ENCODE measurements at regions not wholly inside any gene's neighbourhood (a gene's known extent, or its start where the extent isn't known, plus 50 kb on each side); places are given as distances from the start of the nearest gene placed in this dataset.
"Not testable (repeated sequence)": the region's sequence is repeated elsewhere in the genome, so short reads cannot be mapped to it uniquely, and the experiment has no call there.

DNA sequence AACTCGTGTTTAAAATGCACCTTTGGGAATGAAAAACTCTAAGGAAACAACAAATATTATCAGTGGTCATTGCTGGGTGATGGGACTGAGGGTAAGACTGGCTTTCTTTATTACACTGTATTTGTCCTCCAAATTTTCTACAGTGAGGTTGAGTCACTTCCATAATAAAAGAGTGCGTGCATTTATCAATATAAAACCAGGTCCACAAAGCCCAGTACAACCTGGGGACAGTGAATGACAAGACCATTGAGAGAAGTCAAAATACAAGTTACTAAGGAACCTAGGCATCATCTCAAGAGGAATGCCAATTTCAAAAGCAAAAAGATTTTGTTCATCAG is 76.4 kb downstream of the MAGED4 start:
- no peak for DNase-seq (ENCODE audit: low read depth)

- DNase-seq (ENCODE audit: low read depth) = peak; percentile 81
Measured at GRCh38 chrX:52261463-52262194, 76.9 kb downstream of the MAGED4 start.

DNA sequence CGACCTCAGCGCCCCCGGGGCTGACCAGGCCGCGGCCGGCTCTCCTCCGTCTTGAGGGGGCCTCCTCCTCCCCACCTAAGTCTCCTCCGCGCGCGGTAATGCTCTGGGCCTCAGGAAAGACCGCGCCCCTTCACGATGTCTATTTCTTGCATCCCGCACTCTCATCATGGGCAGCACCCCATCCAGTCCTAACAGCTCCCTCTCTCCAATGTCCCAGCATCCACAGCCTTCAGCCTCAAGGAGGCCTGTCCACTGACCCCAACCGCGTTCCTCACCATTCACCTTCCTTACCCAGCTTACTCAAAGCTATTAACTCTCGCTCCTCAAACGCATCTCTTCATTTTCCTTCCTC is 77.5 kb downstream of the MAGED4 start:
- DNase-seq (ENCODE audit: low read depth) = no peak

DNA sequence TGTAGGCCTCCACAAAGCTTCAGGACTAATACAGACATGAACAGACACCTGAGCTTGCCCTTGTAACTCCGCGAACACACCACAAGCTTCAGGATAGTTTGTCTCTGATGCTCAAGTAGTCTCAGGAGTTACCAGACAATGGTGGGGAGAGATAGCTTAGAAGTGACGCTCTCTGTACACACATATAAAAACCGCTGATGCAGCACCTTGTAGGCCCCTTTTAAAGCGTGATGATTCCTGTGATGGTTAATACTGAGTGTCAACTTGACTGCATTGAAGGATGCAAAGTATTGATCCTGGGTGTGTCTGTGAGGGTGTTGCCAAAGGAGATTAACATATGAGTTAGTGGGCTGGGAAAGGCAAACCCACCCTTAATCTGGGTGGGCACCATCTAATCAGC is 78.7 kb downstream of the MAGED4 start:
- no peak for DNase-seq (ENCODE audit: low read depth)

DNA sequence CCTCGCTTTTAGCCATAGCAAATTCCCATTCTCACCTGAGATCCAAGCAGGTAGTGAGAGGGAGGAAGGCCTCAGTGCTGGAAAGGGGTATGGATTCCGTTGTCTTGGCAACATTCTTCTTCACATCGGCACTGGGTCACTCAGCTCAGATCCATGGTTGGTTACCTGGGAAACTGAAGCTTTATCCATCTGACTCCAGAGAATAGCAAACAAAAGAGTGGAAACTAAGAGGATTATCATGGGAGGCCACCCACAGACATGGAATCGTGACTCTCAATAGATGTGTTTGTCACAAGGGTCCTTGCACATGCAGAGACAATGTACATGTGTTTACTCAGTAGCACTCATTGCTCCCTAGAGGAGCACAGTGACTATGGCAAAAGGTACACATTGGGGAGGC is 81.0 kb downstream of the MAGED4 start:
- DNase-seq (ENCODE audit: low read depth) = no peak

GRCh38 chrX:52268502-52268901 is 83.8 kb downstream of the MAGED4 start:
- not testable (repeated sequence) for DNase-seq (ENCODE audit: low read depth)

DNA sequence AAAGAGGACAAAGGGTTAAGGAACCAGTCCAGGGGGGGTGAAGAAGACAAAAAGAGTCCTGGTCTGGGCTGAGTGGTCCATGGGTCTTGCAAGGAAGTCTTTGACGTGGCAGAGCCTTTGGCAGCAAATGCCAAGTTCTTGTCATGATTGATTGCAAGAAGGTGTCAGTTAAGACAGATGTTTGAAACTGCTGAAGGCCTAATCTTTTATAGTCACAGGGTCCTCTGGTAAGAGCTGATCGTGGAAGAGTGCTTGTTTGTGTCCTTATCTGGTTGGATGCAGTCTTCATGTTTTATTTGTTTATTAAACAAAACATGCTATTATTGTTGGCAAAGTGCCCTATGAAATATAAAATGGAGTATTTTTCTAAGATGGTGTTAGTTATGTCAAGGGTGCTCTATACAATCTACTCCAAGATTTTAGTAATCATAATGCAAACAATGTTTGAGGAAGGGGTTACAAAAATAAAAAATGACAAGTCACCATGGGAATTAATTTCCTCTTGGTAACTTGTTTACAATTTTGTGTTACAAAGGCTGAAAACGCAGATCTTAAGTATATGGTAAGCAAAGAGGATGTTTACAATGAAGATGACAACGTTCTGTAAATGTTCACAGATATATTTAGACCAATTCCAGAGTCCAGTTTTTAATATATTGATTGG is 85.9 kb downstream of the MAGED4 start:
- DNase-seq (ENCODE audit: low read depth) = no peak

GRCh38 chrX:52271206-52271605 is 86.5 kb downstream of the MAGED4 start:
- DNase-seq (ENCODE audit: low read depth) = no peak

GRCh38 chrX:52277666-52278065 is 91.2 kb upstream of the XAGE2 start:
- DNase-seq (ENCODE audit: low read depth) = no peak

- no peak for DNase-seq (ENCODE audit: low read depth)
Measured at GRCh38 chrX:52280812-52281211, 88.0 kb upstream of the XAGE2 start.

GRCh38 chrX:52284865-52285264 is 84.0 kb upstream of the XAGE2 start:
- DNase-seq (ENCODE audit: low read depth) = no peak

DNA sequence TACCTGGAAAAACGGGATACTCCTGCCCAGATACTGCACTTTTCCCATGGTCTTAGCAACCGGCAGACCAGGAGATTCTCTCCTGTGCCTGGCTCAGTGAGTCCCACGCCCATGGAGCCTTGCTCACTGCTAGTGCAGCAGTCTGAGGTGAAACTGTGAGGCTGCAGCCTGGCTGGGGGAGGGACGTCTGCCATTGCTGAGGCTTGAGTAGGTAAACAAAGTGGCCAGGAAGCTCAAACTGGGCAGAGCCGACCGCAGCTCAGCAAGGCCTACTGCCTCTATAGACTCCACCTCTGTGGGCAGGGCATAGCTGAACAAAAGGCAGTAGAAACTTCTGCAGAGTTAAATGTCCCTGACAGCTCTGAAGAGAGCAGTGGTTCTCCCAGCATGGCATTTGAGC is 69.9 kb upstream of the XAGE2 start:
- not testable (repeated sequence) for DNase-seq (ENCODE audit: low read depth)

GRCh38 chrX:52308532-52308931 is 60.3 kb upstream of the XAGE2 start:
- DNase-seq (ENCODE audit: low read depth) = not testable (repeated sequence)

Measured in stromal cell of bone marrow (primary cell).